H1 (cell line): ENCODE measurements at regions not wholly inside any gene's neighbourhood (a gene's known extent, or its start where the extent isn't known, plus 50 kb on each side); places are given as distances from the start of the nearest gene placed in this dataset.

ENCODE experiments used
- CTCF ChIA-PET: fragments of 300-600 bp; sonication (Branson Sonifier 250); formaldehyde crosslinking; loops from one replicate; lab custom pipeline; 2021; ENCODE audit not compliant: partially characterized antibody; lab: Charles Lee
- POLR2A ChIA-PET: fragments of 300-600 bp; sonication (Branson Sonifier 250); formaldehyde crosslinking; loops from one replicate; lab custom pipeline; 2021; ENCODE audit warnings: inconsistent platforms; ENCODE audit not compliant: partially characterized antibody; lab: Charles Lee
- DNase-seq, 2 experiments: peaks; one replicate each; pipeline versions ENCODE4 v3.0.0 to v3.0.0-alpha.2; 2010 to 2022; ENCODE audit warnings: low spot score in 2 of 2, low read depth in 1 of 2, mixed read lengths in 1 of 2
- FAIRE-seq: peaks from 2 replicates; lab custom pipeline; 2011; peaks lifted over from hg19 to GRCh38; lab: Jason Lieb, UNC
- H2AFZ ChIP-seq: 2 replicates; pipeline ENCODE4 v1.8.1; 2012; ENCODE audit warnings: low read length, inconsistent platforms
- H2AK5ac ChIP-seq: 2 replicates; pipeline ENCODE4 v1.6.1; 2013; ENCODE audit warnings: low read depth, low read length
- H2BK120ac ChIP-seq: replicated peaks from 2 replicates; pipeline ENCODE3; 2013; ENCODE audit warnings: low read depth, low read length, inconsistent platforms
- H2BK12ac ChIP-seq: 2 replicates; pipeline ENCODE4 v1.6.1; 2013; ENCODE audit warnings: low read depth, low read length
- H2BK15ac ChIP-seq: 2 replicates; pipeline ENCODE4 v1.6.1; 2013; ENCODE audit warnings: low read length
- H2BK20ac ChIP-seq: 2 replicates; pipeline ENCODE4 v1.6.1; 2013; ENCODE audit warnings: low read length
- H2BK5ac ChIP-seq: 2 replicates; pipeline ENCODE4 v1.6.1; 2013; ENCODE audit warnings: low read depth, low read length
- H3K14ac ChIP-seq: 2 replicates; pipeline ENCODE4 v1.6.1; 2013; ENCODE audit warnings: inconsistent platforms; ENCODE audit not compliant: insufficient read length
- H3K18ac ChIP-seq: 2 replicates; pipeline ENCODE4 v1.6.1; 2013; ENCODE audit warnings: low read length; ENCODE audit errors: extremely low read depth
- H3K23ac ChIP-seq: 2 replicates; pipeline ENCODE4 v1.6.1; 2013; ENCODE audit warnings: inconsistent platforms; ENCODE audit not compliant: insufficient read length
- H3K23me2 ChIP-seq: 2 replicates; pipeline ENCODE4 v1.6.1; 2013; ENCODE audit warnings: low read depth, low read length
- H3K27ac ChIP-seq: 2 replicates; pipeline ENCODE4 v1.6.1; 2011; ENCODE audit warnings: low read depth, low read length, inconsistent platforms
- H3K27me3 ChIP-seq, 4 experiments: replicated peaks in 1 of 4; 1 replicate in 1 of 4; 2 replicates in 3 of 4; pipeline versions ENCODE4 v1.6.1 to v1.8.1; 2011 to 2013; ENCODE audit warnings: low read length in 3 of 4, mild to moderate bottlenecking in 3 of 4, inconsistent platforms in 2 of 4, mixed read lengths in 2 of 4, moderate library complexity in 1 of 4; ENCODE audit not compliant: control insufficient read depth in 3 of 4, insufficient read depth in 3 of 4; ENCODE audit errors: extremely low read depth in 1 of 4
- H3K36me3 ChIP-seq, 4 experiments: 2 replicates each; pipeline versions ENCODE4 v1.6.1 to v1.8.1; 2011 to 2013; ENCODE audit warnings: mild to moderate bottlenecking in 4 of 4, low read length in 3 of 4, moderate library complexity in 2 of 4, control low read depth in 1 of 4, inconsistent platforms in 1 of 4; ENCODE audit not compliant: insufficient read depth in 4 of 4, control insufficient read depth in 2 of 4
- H3K4ac ChIP-seq: replicated peaks from 2 replicates; pipeline ENCODE3; 2013; ENCODE audit warnings: low read length, low read depth, mixed read lengths, inconsistent platforms; ENCODE audit not compliant: insufficient read length
- H3K4me1 ChIP-seq, 4 experiments: replicated peaks in 1 of 4; 1 replicate in 1 of 4; 2 replicates in 3 of 4; pipeline versions ENCODE4 v1.6.1 to v1.8.1; 2011 to 2013; ENCODE audit warnings: low read length in 3 of 4, inconsistent platforms in 2 of 4, mixed read lengths in 1 of 4; ENCODE audit not compliant: insufficient read depth in 4 of 4, control insufficient read depth in 3 of 4
- H3K4me2 ChIP-seq, 2 experiments: 2 replicates each; pipeline versions ENCODE4 v1.6.1 to v1.8.1; 2011 to 2013; ENCODE audit warnings: low read depth in 2 of 2, low read length in 2 of 2, control low read depth in 1 of 2, inconsistent platforms in 1 of 2, mild to moderate bottlenecking in 1 of 2; ENCODE audit not compliant: insufficient read depth in 1 of 2
- H3K4me3 ChIP-seq, 4 experiments: fragments of 200-600, 300-600 bp in 1 of 4; sonication (generic), shearing (Covaris generic), sonication (Bioruptor Twin) in 1 of 4; 2 replicates each; pipeline versions ENCODE4 v1.5.1 to v1.8.1; 2011 to 2016; ENCODE audit warnings: low read length in 4 of 4, low read depth in 3 of 4, control low read depth in 2 of 4, inconsistent platforms in 2 of 4, mild to moderate bottlenecking in 2 of 4, mixed read lengths in 1 of 4, moderate library complexity in 1 of 4; ENCODE audit not compliant: insufficient read depth in 2 of 4; ENCODE audit errors: extremely low read depth in 1 of 4
- H3K56ac ChIP-seq: replicated peaks from 2 replicates; pipeline ENCODE3; 2013; ENCODE audit warnings: low read depth, mild to moderate bottlenecking, mixed read lengths, low read length, inconsistent platforms; ENCODE audit not compliant: insufficient read length
- H3K79me1 ChIP-seq: 2 replicates; pipeline ENCODE4 v1.6.1; 2013; ENCODE audit warnings: low read depth, low read length, control low read depth
- H3K79me2 ChIP-seq, 2 experiments: 2 replicates each; pipeline versions ENCODE4 v1.6.1 to v1.8.1; 2012 to 2013; ENCODE audit warnings: low read length in 2 of 2, mild to moderate bottlenecking in 2 of 2, inconsistent platforms in 1 of 2; ENCODE audit not compliant: insufficient read depth in 2 of 2, control insufficient read depth in 1 of 2
- H3K9ac ChIP-seq, 4 experiments: replicated peaks in 1 of 4; 1 replicate in 1 of 4; 2 replicates in 3 of 4; pipeline versions ENCODE4 v1.6.1 to v1.8.1; 2011 to 2013; ENCODE audit warnings: low read depth in 3 of 4, low read length in 3 of 4, control low read depth in 2 of 4, mild to moderate bottlenecking in 2 of 4, moderate library complexity in 2 of 4, inconsistent platforms in 1 of 4; ENCODE audit errors: extremely low read depth in 1 of 4
- H3K9me3 ChIP-seq, 2 experiments: 2 replicates each; pipeline versions ENCODE4 v1.6.1 to v1.8.1; 2012 to 2013; ENCODE audit warnings: mild to moderate bottlenecking in 2 of 2, moderate library complexity in 2 of 2, control low read depth in 1 of 2, inconsistent platforms in 1 of 2, low read depth in 1 of 2, low read length in 1 of 2, mixed read lengths in 1 of 2; ENCODE audit not compliant: insufficient read depth in 2 of 2
- H4K20me1 ChIP-seq, 2 experiments: replicated peaks in 1 of 2; 2 replicates each; pipeline versions ENCODE3 to v1.8.1; 2011 to 2013; ENCODE audit warnings: inconsistent platforms in 2 of 2, low read length in 2 of 2, mild to moderate bottlenecking in 1 of 2; ENCODE audit not compliant: insufficient read depth in 2 of 2, control insufficient read depth in 1 of 2
- H4K5ac ChIP-seq: 2 replicates; pipeline ENCODE4 v1.6.1; 2013; ENCODE audit warnings: low read length, low read depth, mixed read lengths, inconsistent platforms; ENCODE audit not compliant: insufficient read length
- H4K8ac ChIP-seq: 2 replicates; pipeline ENCODE4 v1.8.0; 2013; ENCODE audit warnings: mild to moderate bottlenecking, moderate library complexity, low read length, inconsistent platforms; ENCODE audit not compliant: insufficient read depth; ENCODE audit errors: extremely low read depth
- H4K91ac ChIP-seq: replicated peaks from 2 replicates; pipeline ENCODE3; 2013; ENCODE audit warnings: low read length, mixed read lengths, inconsistent platforms; ENCODE audit not compliant: insufficient read length
- BACH1 ChIP-seq: IDR thresholded peaks from 2 replicates; pipeline ENCODE4 v1.6.1; 2012; ENCODE audit warnings: low read length, improper control_type of control experiment
- EP300 ChIP-seq, 2 experiments: IDR thresholded peaks; 1 replicate in 1 of 2; 2 replicates in 1 of 2; pipeline ENCODE4 v1.6.1; 2011 to 2012; ENCODE audit warnings: low read depth in 2 of 2, low read length in 2 of 2, mild to moderate bottlenecking in 2 of 2, borderline replicate concordance in 1 of 2, inconsistent platforms in 1 of 2, moderate library complexity in 1 of 2
- SP1 ChIP-seq: IDR thresholded peaks from 2 replicates; pipeline ENCODE4 v1.6.1; 2011; ENCODE audit warnings: low read depth, low read length
- SP2 ChIP-seq: IDR thresholded peaks from 2 replicates; pipeline ENCODE4 v1.6.1; 2012; ENCODE audit warnings: mild to moderate bottlenecking, low read length, inconsistent platforms
- TBP ChIP-seq: IDR thresholded peaks from 2 replicates; pipeline ENCODE4 v1.6.1; 2011; ENCODE audit warnings: low read depth, low read length, improper control_type of control experiment
- WGBS, 2 experiments: shearing (Covaris generic) in 1 of 2; methylation state at CpG; one replicate each; pipeline versions ENCODE4 v1.1.6 to v1.1.7; 2013 to 2015; ENCODE audit warnings: low lambda C conversion rate in 2 of 2, mixed read lengths in 2 of 2, inconsistent platforms in 1 of 2, low coverage in 1 of 2, missing lambda C conversion rate in 1 of 2; ENCODE audit not compliant: insufficient replicate concordance in 2 of 2, insufficient coverage in 1 of 2, insufficient read length in 1 of 2; ENCODE audit errors: extremely low coverage in 1 of 2, missing lambda C conversion rate in 1 of 2; 5-methylcytosine and 5-hydroxymethylcytosine counted together

DNA sequence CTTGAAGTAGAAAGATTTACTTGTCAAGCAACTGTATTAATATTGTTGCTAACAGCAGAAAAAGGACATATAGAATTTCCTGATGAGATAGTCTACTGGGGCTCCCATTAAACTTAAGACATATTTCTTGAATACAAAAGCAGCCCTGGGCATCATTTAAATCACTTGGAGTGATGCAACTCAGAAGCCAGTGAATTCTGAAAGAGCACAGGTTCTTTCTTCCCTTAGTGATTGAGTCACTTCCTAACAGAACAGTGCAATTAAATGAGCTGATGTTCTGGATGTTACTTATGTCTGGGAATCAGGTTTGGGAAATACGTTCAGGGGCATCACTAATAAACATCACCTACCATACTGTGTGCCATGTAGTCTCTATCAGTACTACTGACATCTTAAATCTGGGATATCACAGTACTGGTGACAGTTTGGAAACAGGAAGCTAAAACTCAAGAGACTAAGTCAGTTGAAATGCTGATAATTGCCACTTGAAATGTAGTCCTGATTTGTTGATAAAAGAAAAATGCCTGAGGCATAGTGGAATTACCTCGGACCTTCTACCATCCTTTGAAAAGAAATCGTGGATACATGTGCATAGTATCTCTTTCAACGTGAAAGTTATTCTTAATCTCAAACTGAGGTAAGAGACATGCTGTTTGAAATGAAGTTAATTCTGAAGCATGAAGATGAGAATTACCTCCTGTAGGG lies 249.2 kb upstream of the GPRIN3 start:
- Histone ChIP-seq H2AFZ (no peak overlapping the region), H2BK120ac (no peak overlapping the region), H3K23me2 (no peaks in the 10 kb centered on the region; the same call in 1 of the 2 replicates), H3K56ac (no peak overlapping the region), H4K5ac (no peak overlapping the region), H4K20me1 (no peaks in the 10 kb centered on the region), H2AK5ac (no peak overlapping the region), H3K9ac (no peak overlapping the region), H2BK15ac (no peak overlapping the region), H3K23ac (no peak overlapping the region), H3K27me3 (peaks cover 0 to 8% (median 2%) of the 10 kb centered on the region in 4 experiments; a peak in 3 of 7 replicates), H3K27ac (no peak overlapping the region), H2BK5ac (no peak overlapping the region), H4K91ac (no peak overlapping the region), H3K36me3 (no peaks in the 10 kb centered on the region), H3K4me2 (no peak overlapping the region), H3K4me1 (peaks cover 0 to 7% (median 3%) of the 10 kb centered on the region in 4 experiments; a peak in 2 of 7 replicates), H3K79me1 (no peaks in the 10 kb centered on the region), H2BK20ac (no peak overlapping the region), H3K4ac (no peak overlapping the region), H3K14ac (no peak overlapping the region), H3K18ac (no peak overlapping the region), H3K9me3 (no peaks in the 10 kb centered on the region), H2BK12ac (no peak overlapping the region), H4K8ac (no peak overlapping the region), H3K79me2 (no peaks in the 10 kb centered on the region), H3K4me3 (no peak overlapping the region)
- no peak for DNase-seq
- TF ChIP-seq SP2 (no peak), SP1 (no peak), TBP (no peak), BACH1 (no peak), EP300 (IDR thresholded peaks at IDR 0.05; ENCODE audit: borderline replicate concordance in 1 of 2, low read depth in 2 of 2, low read length in 2 of 2) (no peak)
- ChIA-PET POLR2A (no interaction called here), CTCF (interaction anchor here (0.6 to 2.3 kb wide), 8 partner anchors 11 to 737 kb away, joined by 3 to 13 read pairs (median 4); no protein-coding TSS in a partner anchor)
- WGBS, 2 experiments = 90% methylated on average over 4 of the region's 4 CpGs; no CpG with 5 or more reads in 1 of the 2 experiments
- FAIRE-seq = no peak
